HUES6 (cell line): ENCODE measurements at regions not wholly inside any gene's neighbourhood (a gene's known extent, or its start where the extent isn't known, plus 50 kb on each side); places are given as distances from the start of the nearest gene placed in this dataset.
"Not testable (repeated sequence)": the region's sequence is repeated elsewhere in the genome, so short reads cannot be mapped to it uniquely, and the experiment has no call there.

Experiments
- H3K27ac ChIP-seq: 2 replicates; pipeline ENCODE4 v1.7.0; 2013; ENCODE audit warnings: low read depth, mild to moderate bottlenecking, low read length, inconsistent platforms
- H3K27me3 ChIP-seq: 2 replicates; pipeline ENCODE4 v1.6.1; 2013; ENCODE audit warnings: low read length; ENCODE audit not compliant: control insufficient read depth, insufficient read depth
- H3K36me3 ChIP-seq: 2 replicates; pipeline ENCODE4 v1.6.1; 2013; ENCODE audit warnings: low read length; ENCODE audit not compliant: control insufficient read depth, insufficient read depth
- H3K4me1 ChIP-seq: 2 replicates; pipeline ENCODE4 v1.6.1; 2013; ENCODE audit warnings: low read length; ENCODE audit not compliant: control insufficient read depth, insufficient read depth
- H3K4me3 ChIP-seq: 2 replicates; pipeline ENCODE4 v1.5.1; 2013; ENCODE audit warnings: low read depth, low read length
- H3K9ac ChIP-seq: one replicate; pipeline ENCODE4 v1.6.1; 2013; ENCODE audit warnings: mild to moderate bottlenecking, low read length
- H3K9me3 ChIP-seq: 2 replicates; pipeline ENCODE4 v1.6.1; 2013; ENCODE audit warnings: low read depth, low read length; ENCODE audit not compliant: control insufficient read depth, insufficient read depth

DNA sequence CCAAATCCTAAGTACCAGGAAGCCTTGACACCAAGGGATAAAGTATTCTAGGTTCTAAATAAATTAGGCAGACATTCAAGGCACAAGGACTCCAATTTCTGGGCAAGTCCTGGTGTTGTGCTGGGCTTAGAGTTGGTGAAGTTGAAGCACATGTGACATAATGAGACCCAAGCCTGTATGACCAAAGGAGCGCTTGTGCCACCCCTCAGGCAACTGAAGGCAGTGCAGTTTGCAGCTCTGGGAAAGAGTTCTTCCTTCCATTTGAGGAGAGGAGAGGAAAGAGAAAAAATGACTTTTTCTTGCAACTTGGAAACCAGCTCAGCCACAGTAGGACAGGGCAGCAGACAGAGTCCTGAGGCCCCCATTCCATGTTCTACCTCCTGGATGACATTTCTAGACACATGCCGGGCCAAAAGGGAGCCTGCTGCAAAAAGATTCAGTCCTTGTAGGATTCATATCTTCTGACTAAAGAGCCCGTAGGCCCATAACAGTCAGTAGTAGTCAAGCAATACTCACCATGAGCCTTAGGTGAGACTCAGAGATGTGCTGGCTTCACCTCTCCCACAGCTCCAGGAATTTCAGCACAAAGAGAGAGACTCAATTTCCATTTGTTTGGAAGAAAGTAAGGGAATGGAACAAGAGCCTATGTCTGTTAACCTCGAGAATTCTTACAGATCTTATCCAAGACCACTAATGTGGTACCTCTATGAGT is 588.8 kb upstream of the BCHE start:
- Histone ChIP-seq H3K4me3 (no peak overlapping the region), H3K36me3 (no peaks in the 10 kb centered on the region), H3K9me3 (peaks cover 7% of the 10 kb centered on the region; the same call in 1 of the 2 replicates), H3K4me1 (no peaks in the 10 kb centered on the region), H3K27me3 (no peaks in the 10 kb centered on the region), H3K9ac (no peak overlapping the region), H3K27ac (no peak overlapping the region)

DNA sequence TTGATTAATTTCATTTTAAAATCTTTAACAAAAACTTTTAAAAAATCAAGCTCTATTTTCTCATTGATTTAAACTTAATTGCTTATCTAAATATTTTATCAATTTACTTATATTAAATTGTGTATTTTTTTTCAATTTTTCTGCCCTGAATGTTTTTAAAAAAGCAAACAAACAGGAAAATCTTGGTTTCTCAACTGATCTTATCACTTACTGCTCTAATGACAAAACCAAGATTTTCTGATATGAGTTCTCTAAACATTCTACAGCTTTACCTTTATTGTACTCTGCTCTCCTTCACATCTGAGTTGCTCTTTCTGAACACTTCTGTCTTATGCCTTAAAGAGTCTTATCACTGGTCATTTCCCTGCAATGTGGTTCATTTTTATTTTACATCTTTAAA is 587.8 kb upstream of the BCHE start:
- no peaks in the 10 kb centered on the region for H3K27me3 ChIP-seq
- no peak overlapping the region for H3K9ac ChIP-seq
- no peak overlapping the region for H3K4me3 ChIP-seq
- no peaks in the 10 kb centered on the region for H3K36me3 ChIP-seq
- peaks cover 7% of the 10 kb centered on the region; the same call in 1 of the 2 replicates for H3K9me3 ChIP-seq
- H3K27ac ChIP-seq, result no peak overlapping the region
- H3K4me1 ChIP-seq, result no peaks in the 10 kb centered on the region

DNA sequence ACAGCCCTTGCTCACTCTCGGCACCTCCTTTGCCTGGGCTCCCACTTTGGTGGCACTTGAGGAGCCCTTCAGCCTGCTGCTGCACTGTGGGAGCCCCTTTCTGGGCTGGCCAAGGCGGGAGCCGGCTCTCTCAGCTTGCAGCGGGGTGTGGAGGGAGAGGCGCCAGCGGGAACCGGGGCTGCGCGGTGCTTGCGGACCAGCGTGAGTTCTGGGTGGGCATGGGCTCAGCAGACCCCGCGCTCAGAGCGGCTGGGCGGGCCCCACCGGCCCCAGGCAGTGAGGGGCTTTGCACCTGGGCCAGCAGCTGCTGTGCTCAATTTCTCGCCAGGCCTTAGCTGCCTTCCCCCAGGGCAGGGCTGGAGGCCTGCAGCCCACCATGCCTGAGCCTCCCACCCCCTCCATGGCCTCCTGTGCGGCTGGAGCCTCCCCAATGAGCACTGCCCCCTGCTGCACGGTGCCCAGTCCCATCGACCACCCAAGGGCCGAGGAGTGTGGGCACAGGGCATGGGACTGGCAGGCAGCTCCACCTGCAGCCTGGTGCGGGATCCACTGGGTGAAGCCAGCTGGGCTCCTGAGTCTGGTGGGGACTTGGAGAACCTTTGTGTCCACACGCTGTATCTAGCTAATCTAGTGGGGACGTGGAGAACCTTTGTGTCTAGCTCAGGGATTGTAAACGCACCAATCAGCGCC is 586.7 kb upstream of the BCHE start:
- H3K4me3 ChIP-seq, H3K36me3 ChIP-seq, H3K9ac ChIP-seq, H3K27ac ChIP-seq, H3K4me1 ChIP-seq, H3K27me3 ChIP-seq: not testable (repeated sequence)
- H3K9me3 ChIP-seq, result peaks cover 11% of the 10 kb centered on the region; the same call in 1 of the 2 replicates

DNA sequence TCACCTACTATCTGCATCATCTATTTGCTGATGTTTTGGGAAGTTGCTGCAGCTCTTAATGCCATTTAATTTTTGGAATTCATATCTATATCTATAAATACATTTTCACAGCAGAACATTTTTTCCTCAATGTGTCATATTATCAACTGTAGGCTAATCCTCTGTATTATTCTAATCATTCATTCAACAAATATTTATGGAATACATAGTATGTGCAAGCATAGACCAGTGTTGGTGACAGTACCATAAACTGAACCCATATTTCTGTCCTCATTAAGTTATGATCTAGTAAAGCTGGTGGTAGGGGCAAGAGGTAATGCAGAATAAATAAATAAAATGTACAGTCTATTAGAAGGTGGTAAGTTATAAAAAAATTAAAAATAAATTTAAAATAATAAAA is 585.3 kb upstream of the BCHE start:
- no peak overlapping the region for H3K27ac ChIP-seq
- H3K9ac ChIP-seq, result no peak overlapping the region
- no peaks in the 10 kb centered on the region for H3K27me3 ChIP-seq
- H3K9me3 ChIP-seq, result peaks cover 11% of the 10 kb centered on the region; the same call in 1 of the 2 replicates
- H3K4me1 ChIP-seq, result no peaks in the 10 kb centered on the region
- no peaks in the 10 kb centered on the region for H3K36me3 ChIP-seq
- H3K4me3 ChIP-seq, result no peak overlapping the region

DNA sequence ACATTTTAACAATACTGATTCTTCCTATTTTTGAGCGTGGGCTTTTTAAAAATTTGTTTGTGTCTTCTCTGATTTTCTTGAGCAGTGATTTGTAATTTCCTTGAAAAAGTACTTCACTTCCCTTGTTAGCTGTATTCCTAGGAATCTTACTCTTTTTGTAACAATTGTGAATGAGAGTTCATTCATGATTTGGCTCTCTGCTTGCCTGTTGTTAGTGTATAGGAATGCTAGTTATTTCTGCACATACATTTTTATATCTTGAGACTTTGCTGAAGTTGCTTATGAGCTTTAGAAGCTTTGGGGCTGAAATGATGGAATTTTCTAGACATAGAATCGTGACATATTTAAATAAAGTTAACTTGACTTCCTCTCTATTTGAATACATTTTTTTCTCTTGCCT is 582.8 kb upstream of the BCHE start:
- peaks cover 11% of the 10 kb centered on the region; the same call in 1 of the 2 replicates for H3K9me3 ChIP-seq
- no peak overlapping the region for H3K4me3 ChIP-seq

DNA sequence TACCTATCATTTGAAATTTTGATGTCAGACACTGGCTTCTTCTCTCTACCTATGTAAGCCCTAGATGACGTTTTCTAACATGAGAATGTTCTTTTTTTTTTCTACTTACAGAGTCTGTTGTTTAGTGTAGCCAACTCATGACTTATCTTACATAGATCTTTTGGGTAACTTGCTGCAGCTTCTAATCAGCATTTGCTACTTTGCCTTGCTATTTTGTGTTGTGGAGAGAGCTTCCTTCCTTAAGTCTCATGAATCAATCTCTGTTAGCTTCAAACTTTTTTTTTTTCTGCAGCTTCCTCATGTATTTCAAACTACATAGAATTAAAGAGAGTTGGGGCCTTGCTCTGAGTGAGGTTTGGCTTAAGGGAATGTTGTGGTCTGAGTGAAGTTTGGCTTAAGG is 568.7 kb upstream of the BCHE start:
- H3K27me3 ChIP-seq, result no peaks in the 10 kb centered on the region
- H3K9me3 ChIP-seq, result no peaks in the 10 kb centered on the region
- H3K4me1 ChIP-seq, result no peaks in the 10 kb centered on the region
- H3K4me3 ChIP-seq, result no peak overlapping the region
- H3K27ac ChIP-seq, result no peak overlapping the region
- no peaks in the 10 kb centered on the region for H3K36me3 ChIP-seq
- no peak overlapping the region for H3K9ac ChIP-seq

More for the DNA sequence above, 582.8 kb upstream of the BCHE start:
- Histone ChIP-seq H3K9ac (no peak overlapping the region), H3K36me3 (no peaks in the 10 kb centered on the region), H3K4me1 (no peaks in the 10 kb centered on the region), H3K27ac (no peak overlapping the region), H3K27me3 (no peaks in the 10 kb centered on the region)

DNA sequence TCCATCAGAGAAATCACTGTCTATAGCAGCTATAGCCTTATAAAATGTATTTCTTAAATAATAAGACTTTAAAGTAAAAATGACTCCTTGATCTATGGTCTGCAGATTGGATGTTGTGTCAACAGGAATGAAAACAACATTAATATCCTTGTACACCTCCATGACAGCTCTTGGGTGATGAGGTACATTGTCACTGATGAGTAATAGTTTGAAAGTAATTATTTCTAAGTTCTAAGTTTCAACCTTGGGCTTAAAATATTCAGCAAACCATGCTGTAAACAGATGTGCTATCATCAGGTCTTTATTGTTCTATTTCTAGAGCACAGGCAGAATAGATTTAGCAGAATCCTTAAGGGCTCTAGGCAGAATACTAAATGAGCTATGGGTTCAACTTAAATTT is 568.2 kb upstream of the BCHE start:
- H3K36me3 ChIP-seq, result no peaks in the 10 kb centered on the region
- no peaks in the 10 kb centered on the region for H3K4me1 ChIP-seq
- no peak overlapping the region for H3K27ac ChIP-seq
- H3K9me3 ChIP-seq, result no peaks in the 10 kb centered on the region
- no peak overlapping the region for H3K4me3 ChIP-seq
- no peak overlapping the region for H3K9ac ChIP-seq
- H3K27me3 ChIP-seq, result no peaks in the 10 kb centered on the region

DNA sequence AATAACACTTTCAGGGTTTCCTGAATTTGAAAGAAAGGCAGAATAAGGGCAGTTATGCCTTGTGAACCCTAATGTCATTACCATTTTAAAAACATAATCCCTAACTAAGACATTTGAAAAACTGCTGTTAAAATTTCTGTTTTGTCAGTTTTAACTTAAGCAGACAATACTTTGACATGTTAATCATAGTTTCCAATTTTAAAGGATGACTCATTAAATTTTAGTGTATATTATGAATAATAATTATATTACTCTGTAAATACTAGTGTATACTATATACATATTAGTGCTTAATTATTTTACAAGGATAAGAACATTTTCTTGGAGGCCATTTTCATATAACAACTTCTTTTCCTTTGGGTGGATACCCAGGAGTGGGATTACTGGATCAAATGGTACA is 553.1 kb upstream of the BCHE start:
- Histone ChIP-seq H3K9ac (no peak overlapping the region), H3K4me1 (no peaks in the 10 kb centered on the region), H3K27me3 (no peaks in the 10 kb centered on the region), H3K36me3 (no peaks in the 10 kb centered on the region), H3K27ac (no peak overlapping the region), H3K4me3 (no peak overlapping the region), H3K9me3 (no peaks in the 10 kb centered on the region)

DNA sequence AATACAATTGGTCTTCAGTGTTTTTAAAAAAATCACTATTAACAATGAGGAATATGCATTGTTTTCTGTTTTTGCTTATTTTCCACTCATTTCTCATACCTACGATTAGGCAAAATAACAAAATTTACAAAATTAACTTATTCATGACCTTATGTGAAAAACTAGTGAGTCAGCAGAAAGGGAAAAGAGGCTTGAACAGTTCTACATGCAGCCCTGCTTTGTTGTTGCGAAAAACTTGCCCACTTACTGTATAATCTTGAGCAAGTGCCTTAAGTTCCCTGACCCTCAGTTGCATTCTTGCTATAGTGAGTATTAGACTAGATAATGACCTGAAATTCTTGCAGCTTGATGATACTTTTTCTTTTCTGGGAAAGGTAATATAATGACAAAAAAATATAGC is 551.1 kb upstream of the BCHE start:
- Histone ChIP-seq H3K27ac (no peak overlapping the region), H3K9ac (no peak overlapping the region), H3K27me3 (no peaks in the 10 kb centered on the region), H3K4me3 (no peak overlapping the region), H3K9me3 (no peaks in the 10 kb centered on the region), H3K4me1 (no peaks in the 10 kb centered on the region), H3K36me3 (no peaks in the 10 kb centered on the region)

DNA sequence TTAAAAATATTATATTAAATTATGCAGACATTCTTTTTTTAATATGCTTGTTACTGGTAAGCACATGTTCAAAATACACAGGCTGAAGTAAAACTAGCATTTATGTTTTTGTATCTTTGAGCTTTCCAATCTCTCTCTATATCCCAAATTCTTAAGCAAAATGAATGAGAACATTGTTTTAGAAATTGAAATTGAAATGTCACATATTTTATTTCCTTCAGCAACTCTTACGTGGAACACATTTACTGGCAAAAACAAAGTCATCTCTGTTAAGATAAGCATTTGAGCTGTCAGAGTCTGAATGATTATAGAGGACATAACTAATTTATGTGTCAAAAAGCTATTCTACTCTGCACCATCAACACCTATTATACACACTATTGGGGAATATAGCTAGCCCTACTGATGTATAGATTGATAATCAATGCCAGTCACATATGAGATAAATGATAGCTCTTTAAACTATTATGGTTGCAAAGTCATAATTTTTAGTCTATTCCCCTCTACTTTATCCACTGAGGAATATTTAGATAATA is 535.4 kb upstream of the BCHE start:
- Histone ChIP-seq H3K4me3 (no peak overlapping the region), H3K27me3 (no peaks in the 10 kb centered on the region), H3K36me3 (no peaks in the 10 kb centered on the region), H3K27ac (no peak overlapping the region), H3K9me3 (no peaks in the 10 kb centered on the region), H3K4me1 (no peaks in the 10 kb centered on the region), H3K9ac (no peak overlapping the region)

DNA sequence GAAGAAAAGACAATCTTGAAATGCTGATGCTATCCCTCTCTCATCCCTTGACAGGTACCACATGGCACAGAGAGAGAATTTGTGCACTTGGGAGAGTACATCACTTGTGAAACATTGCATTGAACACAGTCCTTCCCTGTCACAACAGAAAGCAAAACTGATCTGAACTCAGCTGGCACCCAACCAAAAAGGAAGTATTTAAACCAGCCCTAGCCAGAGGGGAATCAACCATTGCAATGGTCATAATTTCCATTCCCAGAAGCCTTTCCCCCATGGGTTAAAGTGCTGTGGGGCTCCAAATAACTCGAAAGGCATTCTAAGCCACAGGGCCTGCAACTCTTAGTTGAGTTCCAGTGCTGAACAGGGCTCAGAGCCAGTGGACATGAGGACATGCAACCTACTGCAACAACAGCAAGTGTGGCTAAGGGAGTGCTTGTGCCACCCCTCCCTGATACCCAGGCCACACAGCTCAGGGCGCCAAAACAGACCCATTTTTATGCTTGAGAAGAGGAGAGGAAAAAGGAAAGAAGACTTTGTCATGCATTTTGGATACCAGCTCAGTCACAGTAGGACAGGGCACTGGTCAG is 530.8 kb upstream of the BCHE start:
- Histone ChIP-seq H3K9me3 (no peaks in the 10 kb centered on the region), H3K27ac (no peak overlapping the region), H3K27me3 (no peaks in the 10 kb centered on the region), H3K4me3 (no peak overlapping the region), H3K4me1 (no peaks in the 10 kb centered on the region), H3K9ac (no peak overlapping the region), H3K36me3 (no peaks in the 10 kb centered on the region)
